ENCODE measurements at regions not wholly inside any gene's neighbourhood (a gene's known extent, or its start where the extent isn't known, plus 50 kb on each side); places are given as distances from the start of the nearest gene placed in this dataset.

GRCh38 chr7:136056651-136057231 lies 79.6 kb upstream of the MTPN start:
- intact Hi-C loops (cut with micrococcal nuclease) = no loop called here
- Mint-ChIP-seq H3K27me3 (no peaks in the 10 kb centered on the region), H3K4me3 (no peak overlapping the region), H3K27ac (no peak overlapping the region), H3K4me1 (no peaks in the 10 kb centered on the region), H3K9me3 (ENCODE audit: insufficient read depth) (no peaks in the 10 kb centered on the region)
- no peak for DNase-seq
- no peak overlapping the region for H2AFZ ChIP-seq (ENCODE audit: insufficient read depth, low read depth, low read length, poor library complexity, severe bottlenecking)
- no peaks in the 10 kb centered on the region for H3K4me1 ChIP-seq (ENCODE audit: control insufficient read depth in 2 of 2, insufficient read depth in 2 of 2, low read length in 2 of 2)
- no peaks in the 10 kb centered on the region for H3K27me3 ChIP-seq (replicated peaks in 1 of 4; ENCODE audit: control extremely low read depth in 1 of 4, control insufficient read depth in 3 of 4, insufficient read depth in 4 of 4, low read length in 3 of 4)
- no peak overlapping the region for H3K4me3 ChIP-seq (ENCODE audit: control extremely low read depth in 1 of 5, extremely low read depth in 1 of 5, insufficient read depth in 1 of 5, low read depth in 2 of 5, low read length in 4 of 5)
- 54% methylated on average over 2 of the region's 6 CpGs for WGBS (ENCODE audit: insufficient coverage)
- H3K27ac ChIP-seq (ENCODE audit: low read length in 2 of 2) = no peak overlapping the region
- no peaks in the 10 kb centered on the region for H4K20me1 ChIP-seq (ENCODE audit: control insufficient read depth, insufficient read depth, low read length, poor library complexity, severe bottlenecking)
- no peaks in the 10 kb centered on the region for H3K9me3 ChIP-seq (ENCODE audit: control extremely low read depth in 1 of 3, control insufficient read depth in 2 of 3, insufficient read depth in 1 of 3, low read length in 2 of 3)
- H3K4me2 ChIP-seq (replicated peaks; ENCODE audit: low read depth, low read length, poor library complexity, severe bottlenecking) = no peak overlapping the region
- H3K9ac ChIP-seq (ENCODE audit: low read length) = no peak overlapping the region
- CTCF ChIA-PET = no interaction called here
- POLR2A ChIA-PET = no interaction called here
- no peak for ATAC-seq (ENCODE audit: low read depth)
- no peaks in the 10 kb centered on the region for H3K79me2 ChIP-seq (ENCODE audit: control insufficient read depth, insufficient read depth, low read length)
- no peaks in the 10 kb centered on the region for H3K36me3 ChIP-seq (replicated peaks in 1 of 2; ENCODE audit: control extremely low read depth in 1 of 2, control insufficient read depth in 1 of 2, extremely low read depth in 1 of 2, insufficient read depth in 2 of 2, low read length in 1 of 2)
- TF ChIP-seq EZH2 (IDR thresholded peaks at IDR 0.05; ENCODE audit: borderline replicate concordance, insufficient read depth, low read depth, low read length, poor library complexity, severe bottlenecking) = no peak
- no peak for TF ChIP-seq CTCF (IDR thresholded peaks at IDR 0.05)

GRCh38 chr7:136055266-136055665 lies 78.1 kb upstream of the MTPN start:
- Mint-ChIP-seq H3K27ac (no peak overlapping the region), H3K27me3 (no peaks in the 10 kb centered on the region), H3K9me3 (ENCODE audit: insufficient read depth) (no peaks in the 10 kb centered on the region), H3K4me3 (no peak overlapping the region), H3K4me1 (no peaks in the 10 kb centered on the region)
- POLR2A ChIA-PET = no interaction called here
- CTCF ChIA-PET = no interaction called here
- intact Hi-C loops (cut with micrococcal nuclease) = no loop called here
- TF ChIP-seq EZH2 (IDR thresholded peaks at IDR 0.05; ENCODE audit: borderline replicate concordance, insufficient read depth, low read depth, low read length, poor library complexity, severe bottlenecking) (no peak), CTCF (IDR thresholded peaks at IDR 0.05) (no peak)
- no peaks in the 10 kb centered on the region for H3K4me1 ChIP-seq (ENCODE audit: control insufficient read depth in 2 of 2, insufficient read depth in 2 of 2, low read length in 2 of 2)
- H3K9ac ChIP-seq (ENCODE audit: low read length) = no peak overlapping the region
- H3K4me3 ChIP-seq (ENCODE audit: control extremely low read depth in 1 of 5, extremely low read depth in 1 of 5, insufficient read depth in 1 of 5, low read depth in 2 of 5, low read length in 4 of 5) = no peak overlapping the region
- no peaks in the 10 kb centered on the region for H3K36me3 ChIP-seq (replicated peaks in 1 of 2; ENCODE audit: control extremely low read depth in 1 of 2, control insufficient read depth in 1 of 2, extremely low read depth in 1 of 2, insufficient read depth in 2 of 2, low read length in 1 of 2)
- no peak overlapping the region for H3K27ac ChIP-seq (ENCODE audit: low read length in 2 of 2)
- H2AFZ ChIP-seq (ENCODE audit: insufficient read depth, low read depth, low read length, poor library complexity, severe bottlenecking) = no peak overlapping the region
- no peak overlapping the region for H3K4me2 ChIP-seq (replicated peaks; ENCODE audit: low read depth, low read length, poor library complexity, severe bottlenecking)
- no peaks in the 10 kb centered on the region for H4K20me1 ChIP-seq (ENCODE audit: control insufficient read depth, insufficient read depth, low read length, poor library complexity, severe bottlenecking)
- H3K27me3 ChIP-seq (replicated peaks in 1 of 4; ENCODE audit: control extremely low read depth in 1 of 4, control insufficient read depth in 3 of 4, insufficient read depth in 4 of 4, low read length in 3 of 4) = no peaks in the 10 kb centered on the region
- H3K79me2 ChIP-seq (ENCODE audit: control insufficient read depth, insufficient read depth, low read length) = no peaks in the 10 kb centered on the region
- H3K9me3 ChIP-seq (ENCODE audit: control extremely low read depth in 1 of 3, control insufficient read depth in 2 of 3, insufficient read depth in 1 of 3, low read length in 2 of 3) = no peaks in the 10 kb centered on the region
- no peak for ATAC-seq (ENCODE audit: low read depth)
- 100% methylated on average over 2 of the region's 2 CpGs for WGBS (ENCODE audit: insufficient coverage)
- DNase-seq = no peak

Measured in B cell (primary cell).